ENCODE measurements at regions not wholly inside any gene's neighbourhood (a gene's known extent, or its start where the extent isn't known, plus 50 kb on each side); places are given as distances from the start of the nearest gene placed in this dataset.

- TF ChIP-seq CTCF (IDR thresholded peaks at IDR 0.05) (no peak), POLR2A (IDR thresholded peaks at IDR 0.05) (no peak), EP300 (IDR thresholded peaks at IDR 0.05) (no peak)
These were observed 520.8 kb upstream of the ADAMTS5 start for GRCh38 chr21:27487676-27488075.
